Vagina (tissue), 2 donors: ENCODE measurements at regions not wholly inside any gene's neighbourhood (a gene's known extent, or its start where the extent isn't known, plus 50 kb on each side); places are given as distances from the start of the nearest gene placed in this dataset.

ENCODE experiments used
- POLR2A ChIP-seq, 2 donors: fragments of 450-650 bp; IDR thresholded peaks; one replicate each; pipeline ENCODE4 v1.6.1; 2017; ENCODE audit warnings: antibody characterized with exemption in 2 of 2, mild to moderate bottlenecking in 2 of 2, moderate library complexity in 2 of 2
- POLR2AphosphoS5 ChIP-seq, 2 donors: sonication (generic); formaldehyde crosslinking; IDR thresholded peaks; one replicate each; pipeline ENCODE4 v1.9.0; 2017; ENCODE audit warnings: antibody characterized with exemption in 2 of 2, mild to moderate bottlenecking in 2 of 2, low read depth in 1 of 2; ENCODE audit not compliant: insufficient read depth in 1 of 2
- TF ChIP-seq, protein P1 (sequence below), 3 experiments: fragments of 450-650 bp in 2 of 3; fragments of 200-600 bp in 1 of 3; sonication (generic) in 1 of 3; IDR thresholded peaks; one replicate each; pipeline ENCODE4 v1.5.1; 2017 to 2019; ENCODE audit warnings: antibody characterized with exemption in 3 of 3, mild to moderate bottlenecking in 2 of 3, moderate library complexity in 2 of 3

DNA sequence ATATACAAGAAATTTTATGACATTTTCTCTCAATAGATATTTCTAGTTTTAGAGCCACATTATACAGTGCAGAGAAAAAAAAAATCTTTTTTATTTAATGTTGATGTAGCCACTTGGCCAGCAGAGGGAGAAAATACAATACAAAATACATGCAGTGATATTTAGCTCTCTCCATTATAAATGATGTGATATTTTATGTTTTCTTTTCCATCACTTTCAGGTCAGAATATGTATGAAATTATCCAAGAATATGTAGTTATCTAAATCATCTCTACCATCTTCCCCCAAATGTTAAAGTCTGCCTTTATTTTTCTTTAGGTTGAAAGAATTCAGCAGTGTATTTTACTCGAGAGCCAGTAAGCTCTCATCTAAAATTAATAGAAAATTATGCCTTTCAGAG lies 533.6 kb upstream of the FSHR start:
- no peak for TF ChIP-seq POLR2AphosphoS5 (IDR thresholded peaks at IDR 0.05; ENCODE audit: insufficient read depth in 1 of 2, low read depth in 1 of 2)
- TF ChIP-seq, protein P1, sequence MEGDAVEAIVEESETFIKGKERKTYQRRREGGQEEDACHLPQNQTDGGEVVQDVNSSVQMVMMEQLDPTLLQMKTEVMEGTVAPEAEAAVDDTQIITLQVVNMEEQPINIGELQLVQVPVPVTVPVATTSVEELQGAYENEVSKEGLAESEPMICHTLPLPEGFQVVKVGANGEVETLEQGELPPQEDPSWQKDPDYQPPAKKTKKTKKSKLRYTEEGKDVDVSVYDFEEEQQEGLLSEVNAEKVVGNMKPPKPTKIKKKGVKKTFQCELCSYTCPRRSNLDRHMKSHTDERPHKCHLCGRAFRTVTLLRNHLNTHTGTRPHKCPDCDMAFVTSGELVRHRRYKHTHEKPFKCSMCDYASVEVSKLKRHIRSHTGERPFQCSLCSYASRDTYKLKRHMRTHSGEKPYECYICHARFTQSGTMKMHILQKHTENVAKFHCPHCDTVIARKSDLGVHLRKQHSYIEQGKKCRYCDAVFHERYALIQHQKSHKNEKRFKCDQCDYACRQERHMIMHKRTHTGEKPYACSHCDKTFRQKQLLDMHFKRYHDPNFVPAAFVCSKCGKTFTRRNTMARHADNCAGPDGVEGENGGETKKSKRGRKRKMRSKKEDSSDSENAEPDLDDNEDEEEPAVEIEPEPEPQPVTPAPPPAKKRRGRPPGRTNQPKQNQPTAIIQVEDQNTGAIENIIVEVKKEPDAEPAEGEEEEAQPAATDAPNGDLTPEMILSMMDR (IDR thresholded peaks at IDR 0.05): no peak
- no peak for TF ChIP-seq POLR2A (IDR thresholded peaks at IDR 0.05)
